PC-9 (cell line): ENCODE measurements at regions not wholly inside any gene's neighbourhood (a gene's known extent, or its start where the extent isn't known, plus 50 kb on each side); places are given as distances from the start of the nearest gene placed in this dataset.

Experiments used
- BruUV-seq: library from RNA; stranded (reverse); fragments of 400-500 nt; replicated peaks from 2 replicates; lab custom pipeline; 2021; lab: Mats Ljungman, UMichigan
- CTCF ChIA-PET: fragments of 300-600 bp; sonication (Branson Sonifier 250); formaldehyde crosslinking; loops from one replicate; lab custom pipeline; 2022; ENCODE audit warnings: antibody characterized with exemption; lab: Charles Lee
- POLR2A ChIA-PET: fragments of 300-600 bp; sonication (Branson Sonifier 250); formaldehyde crosslinking; loops from one replicate; lab custom pipeline; 2022; ENCODE audit warnings: antibody characterized with exemption; ENCODE audit not compliant: unreplicated experiment; lab: Charles Lee
- DNase-seq, 2 experiments: peaks; one replicate each; pipeline versions ENCODE4 v3.0.0 to v3.0.0-alpha.2; 2015 to 2022; ENCODE audit warnings: mixed read lengths in 1 of 2
- H2AFZ ChIP-seq: fragments of 200-600 bp; sonication (generic); 2 replicates; pipeline ENCODE4 v1.8.1; 2017; ENCODE audit warnings: antibody characterized with exemption
- H3F3A ChIP-seq: fragments of 200-600 bp; sonication (generic); 2 replicates; pipeline ENCODE4 v1.8.1; 2017; ENCODE audit warnings: antibody characterized with exemption, mild to moderate bottlenecking, low read depth; ENCODE audit not compliant: insufficient read depth
- H3K27ac ChIP-seq: fragments of 200-600 bp; sonication (generic); 2 replicates; pipeline ENCODE4 v1.6.1; 2016; ENCODE audit warnings: mixed run types
- H3K27me3 ChIP-seq: fragments of 200-600 bp; sonication (generic); 2 replicates; pipeline ENCODE4 v1.6.1; 2016; ENCODE audit warnings: low read depth, mixed run types; ENCODE audit not compliant: insufficient read depth
- H3K36me3 ChIP-seq: fragments of 200-600 bp; sonication (generic); 2 replicates; pipeline ENCODE4 v1.6.1; 2016; ENCODE audit warnings: low read depth, mixed run types
- H3K4me1 ChIP-seq: fragments of 200-600 bp; sonication (generic); replicated peaks from 2 replicates; pipeline ENCODE4 v1.6.1; 2016; ENCODE audit warnings: mixed run types; ENCODE audit not compliant: insufficient read depth
- H3K4me2 ChIP-seq: fragments of 200-600 bp; sonication (generic); 2 replicates; pipeline ENCODE4 v1.6.1; 2017; ENCODE audit warnings: mixed run types
- H3K4me3 ChIP-seq: fragments of 200-600 bp; sonication (generic); 2 replicates; pipeline ENCODE4 v1.6.1; 2016; ENCODE audit warnings: mixed run types
- H3K79me2 ChIP-seq: fragments of 200-600 bp; sonication (generic); 2 replicates; pipeline ENCODE4 v1.6.1; 2017; ENCODE audit warnings: low read depth, mixed run types
- H3K9me2 ChIP-seq: fragments of 200-600 bp; sonication (generic); 2 replicates; pipeline ENCODE4 v1.8.1; 2017; ENCODE audit warnings: mild to moderate bottlenecking; ENCODE audit not compliant: insufficient read depth
- H3K9me3 ChIP-seq: fragments of 200-600 bp; sonication (generic); 2 replicates; pipeline ENCODE4 v1.8.1; 2016; ENCODE audit warnings: low read depth; ENCODE audit not compliant: insufficient read depth
- H4K20me1 ChIP-seq: fragments of 200-600 bp; sonication (generic); 2 replicates; pipeline ENCODE4 v1.8.1; 2017; ENCODE audit not compliant: insufficient read depth
- CTCF ChIP-seq: fragments of 200-600 bp; sonication (generic); conservative IDR thresholded peaks from 2 replicates; pipeline ENCODE4 v1.6.1; 2017; ENCODE audit warnings: mixed run types, antibody characterized with exemption, mild to moderate bottlenecking, moderate library complexity
- EZH2 ChIP-seq: fragments of 200-600 bp; sonication (generic); IDR thresholded peaks from 2 replicates; pipeline ENCODE4 v1.8.0; 2017; ENCODE audit warnings: antibody characterized with exemption, low read depth
- intact Hi-C: fragments of 100-400 bp; cut with micrococcal nuclease; formaldehyde crosslinking; loops from one replicate; pipeline ENCODE4 v1.10.0; 2022; ENCODE audit not compliant: unreplicated experiment

- H3K27ac ChIP-seq, result no peak overlapping the region
- no peak overlapping the region for H2AFZ ChIP-seq
- no peaks in the 10 kb centered on the region for H3K4me1 ChIP-seq
- no peaks in the 10 kb centered on the region for H3K36me3 ChIP-seq
- H3K79me2 ChIP-seq, result no peaks in the 10 kb centered on the region
- TF ChIP-seq CTCF (no peak), EZH2 (no peak)
- no peak overlapping the region for H3K4me2 ChIP-seq
- H4K20me1 ChIP-seq, result no peaks in the 10 kb centered on the region
- ChIA-PET POLR2A (no interaction called here), CTCF (no interaction called here)
- no peak overlapping the region for H3K4me3 ChIP-seq
- intact Hi-C loops, result no loop called here
- no peak for DNase-seq
- H3K27me3 ChIP-seq, result no peaks in the 10 kb centered on the region
- H3K9me3 ChIP-seq, result no peaks in the 10 kb centered on the region
- no peaks in the 10 kb centered on the region for H3K9me2 ChIP-seq
- H3F3A ChIP-seq, result no peaks in the 10 kb centered on the region
- no TSS peak for BruUV-seq
These were observed 1310.8 kb upstream of the AGA start for GRCh38 chr4:178752954-178753525.

GRCh38 chr4:178778496-178778895 is 1336.3 kb upstream of the AGA start:
- Histone ChIP-seq H3K4me3 (no peak overlapping the region), H3K27ac (no peak overlapping the region), H3K4me1 (no peaks in the 10 kb centered on the region), H3K9me2 (no peaks in the 10 kb centered on the region), H3K79me2 (no peaks in the 10 kb centered on the region), H3K4me2 (no peak overlapping the region), H3K9me3 (no peaks in the 10 kb centered on the region), H3F3A (no peaks in the 10 kb centered on the region), H2AFZ (no peak overlapping the region), H4K20me1 (no peaks in the 10 kb centered on the region), H3K27me3 (no peaks in the 10 kb centered on the region), H3K36me3 (no peaks in the 10 kb centered on the region)
- DNase-seq, result no peak
- POLR2A ChIA-PET, result no interaction called here
- no peak for TF ChIP-seq EZH2
- no peak for TF ChIP-seq CTCF
- CTCF ChIA-PET, result no interaction called here
- intact Hi-C loops, result no loop called here
- BruUV-seq, result no TSS peak

GRCh38 chr4:178781779-178782178 is 1339.5 kb upstream of the AGA start:
- Histone ChIP-seq H3K4me1 (no peaks in the 10 kb centered on the region), H3K9me3 (no peaks in the 10 kb centered on the region), H3K9me2 (no peaks in the 10 kb centered on the region), H3K27me3 (no peaks in the 10 kb centered on the region), H3K4me3 (no peak overlapping the region), H3F3A (no peaks in the 10 kb centered on the region), H3K27ac (no peak overlapping the region), H2AFZ (no peak overlapping the region), H4K20me1 (no peaks in the 10 kb centered on the region), H3K36me3 (no peaks in the 10 kb centered on the region), H3K79me2 (no peaks in the 10 kb centered on the region), H3K4me2 (no peak overlapping the region)
- no TSS peak for BruUV-seq
- intact Hi-C loops, result no loop called here
- DNase-seq, result no peak
- TF ChIP-seq EZH2, result no peak
- no peak for TF ChIP-seq CTCF
- POLR2A ChIA-PET, result no interaction called here
- CTCF ChIA-PET, result no interaction called here
